GM12878 (cell line): ENCODE measurements at regions not wholly inside any gene's neighbourhood (a gene's known extent, or its start where the extent isn't known, plus 50 kb on each side); places are given as distances from the start of the nearest gene placed in this dataset.

ENCODE experiments used
- ATAC-seq: fragments of 200-7000 bp; cut with Tn5 transposase; 3 replicates; pipeline ENCODE4 v1.9.1; 2020; ENCODE audit warnings: mild to moderate bottlenecking, moderate library complexity
- BruUV-seq: library from RNA; stranded (reverse); fragments of 400-500 nt; replicated peaks from 2 replicates; lab custom pipeline; 2021; lab: Mats Ljungman, UMichigan
- CTCF ChIA-PET: fragments of 300-600 bp; sonication (Branson Sonifier 250); formaldehyde crosslinking; extraction: SDS; loops from one replicate; lab custom pipeline; 2021; ENCODE audit warnings: inconsistent platforms; lab: Yijun Ruan, JAX
- POLR2A ChIA-PET: fragments of 350-600 bp; formaldehyde crosslinking; extraction: SDS; loops from one replicate; lab custom pipeline; 2021; ENCODE audit warnings: inconsistent platforms; lab: Charles Lee
- RAD21 ChIA-PET: fragments of 300-600 bp; sonication (Branson Sonifier 250); formaldehyde crosslinking; loops from one replicate; lab custom pipeline; 2023; ENCODE audit warnings: antibody characterized with exemption; ENCODE audit not compliant: unreplicated experiment; lab: Charles Lee
- SMC1A ChIA-PET: fragments of 300-600 bp; sonication (Branson Sonifier 250); formaldehyde crosslinking; loops from one replicate; lab custom pipeline; 2023; ENCODE audit not compliant: unreplicated experiment, uncharacterized antibody; lab: Charles Lee
- DNase-seq: peaks from one replicate; pipeline ENCODE4 v3.0.0-alpha.2; 2011; ENCODE audit warnings: low read depth, low spot score
- FAIRE-seq: peaks from 3 replicates; lab custom pipeline; 2011; peaks lifted over from hg19 to GRCh38; lab: Jason Lieb, UNC
- H2AFZ ChIP-seq: 2 replicates; pipeline ENCODE4 v1.6.0; 2011; ENCODE audit warnings: low read depth, low read length, control low read depth; ENCODE audit not compliant: control insufficient read depth
- H3K27ac ChIP-seq: 2 replicates; pipeline ENCODE4 v1.5.1; 2011; ENCODE audit warnings: control low read depth; ENCODE audit not compliant: control insufficient read depth, insufficient read depth
- H3K27me3 ChIP-seq, 2 experiments: replicated peaks in 1 of 2; 2 replicates each; pipeline versions ENCODE4 v1.6.0 to v1.6.1; 2011; ENCODE audit warnings: low read length in 1 of 2; ENCODE audit not compliant: control insufficient read depth in 2 of 2, insufficient read depth in 2 of 2
- H3K36me3 ChIP-seq, 2 experiments: 2 replicates each; pipeline ENCODE4 v1.5.1; 2011; ENCODE audit warnings: low read length in 1 of 2; ENCODE audit not compliant: control insufficient read depth in 2 of 2, insufficient read depth in 2 of 2
- H3K4me1 ChIP-seq: 2 replicates; pipeline ENCODE4 v1.6.1; 2011; ENCODE audit warnings: mild to moderate bottlenecking, low read length, moderate library complexity, mixed read lengths; ENCODE audit not compliant: control insufficient read depth, insufficient read depth
- H3K4me2 ChIP-seq: 2 replicates; pipeline ENCODE4 v1.6.0; 2011; ENCODE audit warnings: control low read depth; ENCODE audit not compliant: control insufficient read depth, insufficient read depth
- H3K4me3 ChIP-seq: fragments of 200-600 bp; sonication (generic); 2 replicates; pipeline ENCODE4 v1.5.1; 2016
- H3K79me2 ChIP-seq: 2 replicates; pipeline ENCODE4 v1.6.0; 2011; ENCODE audit warnings: low read length; ENCODE audit not compliant: control insufficient read depth, insufficient read depth
- H3K9ac ChIP-seq: 2 replicates; pipeline ENCODE4 v1.8.0; 2011; ENCODE audit warnings: low read length, control low read depth, mixed read lengths; ENCODE audit not compliant: control insufficient read depth, insufficient read depth
- H3K9me3 ChIP-seq: replicated peaks from 3 replicates; pipeline ENCODE4 v1.5.1; 2011; ENCODE audit warnings: mild to moderate bottlenecking, low read length; ENCODE audit not compliant: control insufficient read depth, insufficient read depth
- H4K20me1 ChIP-seq: 2 replicates; pipeline ENCODE4 v1.6.0; 2011; ENCODE audit not compliant: control insufficient read depth, insufficient read depth
- GABPA ChIP-seq: IDR thresholded peaks from 2 replicates; pipeline ENCODE4 v1.6.1; 2014; ENCODE audit warnings: antibody characterized with exemption, low read depth, mild to moderate bottlenecking, inconsistent platforms
- POU2F2 ChIP-seq: IDR thresholded peaks from 3 replicates; pipeline ENCODE4 v1.6.1; 2011; ENCODE audit warnings: low read depth, mild to moderate bottlenecking, low read length, borderline replicate concordance
- WGBS: methylation state at CpG from one replicate; pipeline ENCODE4 v1.1.6; 2016; ENCODE audit warnings: low lambda C conversion rate; ENCODE audit not compliant: insufficient replicate concordance, insufficient coverage; ENCODE audit errors: missing lambda C conversion rate; 5-methylcytosine and 5-hydroxymethylcytosine counted together
- in situ Hi-C: fragments of 300-500 bp; cut with MboI; formaldehyde crosslinking; loops from 9 replicates; pipeline ENCODE4 v1.14.3; 2018; ENCODE audit warnings: mixed read lengths
- intact Hi-C: fragments of 100-400 bp; cut with micrococcal nuclease; formaldehyde crosslinking; loops from one replicate; pipeline ENCODE4 v1.14.2; 2022; ENCODE audit not compliant: unreplicated experiment
- TF ChIP-seq, protein P1 (sequence below): IDR thresholded peaks from 2 replicates; pipeline ENCODE4 v1.6.1; 2011; ENCODE audit warnings: borderline replicate concordance, low read depth, mild to moderate bottlenecking, moderate library complexity, low read length; ENCODE audit not compliant: insufficient read depth, poor library complexity, severe bottlenecking
- TF ChIP-seq, protein P2 (sequence below): fragments of 450-650 bp; IDR thresholded peaks from 2 replicates; pipeline ENCODE4 v1.6.1; 2017; ENCODE audit warnings: borderline replicate concordance

DNA sequence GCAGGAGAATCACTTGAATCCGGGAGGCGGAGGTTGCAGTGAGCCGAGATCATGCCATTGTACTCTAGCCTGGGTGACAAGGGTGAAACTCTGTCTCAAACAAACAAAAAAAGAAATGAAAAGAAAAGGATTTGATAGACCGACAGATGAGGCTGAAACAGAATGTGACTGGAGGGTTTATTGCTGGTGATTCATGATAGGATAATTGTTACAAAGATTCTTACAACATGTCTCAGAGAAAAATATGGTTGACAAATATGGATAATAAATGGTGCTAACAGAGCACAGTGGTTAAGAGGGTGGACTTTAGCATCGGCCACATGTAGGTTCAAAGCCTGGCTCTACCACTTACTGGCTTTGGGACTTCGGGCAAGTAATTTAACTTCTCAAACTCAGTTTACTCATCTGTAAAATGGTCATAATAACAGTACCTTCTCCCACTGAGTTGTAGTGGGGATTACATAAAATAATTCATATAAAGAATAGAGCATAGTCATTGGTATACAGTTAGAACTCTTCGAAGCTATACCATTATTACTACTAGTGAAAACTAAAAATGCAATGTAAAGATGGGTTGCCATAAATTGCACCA, 131.9 kb downstream of the MAP3K7 start:
- peaks cover under 1 to 10% of the 10 kb centered on the region in 2 experiments; a peak in 3 of 4 replicates for H3K27me3 ChIP-seq
- H3K9me3 ChIP-seq: no peaks in the 10 kb centered on the region; the same call in 2 of the 3 replicates
- H4K20me1 ChIP-seq: no peaks in the 10 kb centered on the region
- FAIRE-seq (no peak), ATAC-seq (no peak)
- ChIA-PET RAD21 (no interaction called here), SMC1A (interaction anchor here (0.9 to 1.2 kb wide), 3 partner anchors 15 to 499 kb away, joined by 3 to 4 read pairs (median 3); no protein-coding TSS in a partner anchor), POLR2A (interaction anchor here (0.6 kb wide), 1 partner anchor 13 kb away, joined by 3 read pairs; no protein-coding TSS in a partner anchor)
- no peaks in the 10 kb centered on the region for H3K36me3 ChIP-seq
- no peak overlapping the region for H3K4me3 ChIP-seq
- H3K79me2 ChIP-seq: no peaks in the 10 kb centered on the region
- no peak overlapping the region for H2AFZ ChIP-seq
- TF ChIP-seq, protein P1, sequence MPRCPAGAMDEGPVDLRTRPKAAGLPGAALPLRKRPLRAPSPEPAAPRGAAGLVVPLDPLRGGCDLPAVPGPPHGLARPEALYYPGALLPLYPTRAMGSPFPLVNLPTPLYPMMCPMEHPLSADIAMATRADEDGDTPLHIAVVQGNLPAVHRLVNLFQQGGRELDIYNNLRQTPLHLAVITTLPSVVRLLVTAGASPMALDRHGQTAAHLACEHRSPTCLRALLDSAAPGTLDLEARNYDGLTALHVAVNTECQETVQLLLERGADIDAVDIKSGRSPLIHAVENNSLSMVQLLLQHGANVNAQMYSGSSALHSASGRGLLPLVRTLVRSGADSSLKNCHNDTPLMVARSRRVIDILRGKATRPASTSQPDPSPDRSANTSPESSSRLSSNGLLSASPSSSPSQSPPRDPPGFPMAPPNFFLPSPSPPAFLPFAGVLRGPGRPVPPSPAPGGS: no peak
- TF ChIP-seq GABPA: no peak
- TF ChIP-seq, all 136 proteins: peak for 0
- Histone ChIP-seq H3K4me2 (no peak overlapping the region), H3K27ac (no peak overlapping the region), H3K9ac (no peak overlapping the region), H3K4me1 (no peaks in the 10 kb centered on the region)
- DNase-seq: no peak
- 67% methylated on average over 7 of the region's 7 CpGs for WGBS
- BruUV-seq: no TSS peak
- in situ Hi-C loops (no loop called here), intact Hi-C loops (no loop called here)
- CTCF ChIA-PET: interaction anchor here (0.6 kb wide), 2 partner anchors 20 to 21 kb away, joined by 3 read pairs; no protein-coding TSS in a partner anchor

DNA sequence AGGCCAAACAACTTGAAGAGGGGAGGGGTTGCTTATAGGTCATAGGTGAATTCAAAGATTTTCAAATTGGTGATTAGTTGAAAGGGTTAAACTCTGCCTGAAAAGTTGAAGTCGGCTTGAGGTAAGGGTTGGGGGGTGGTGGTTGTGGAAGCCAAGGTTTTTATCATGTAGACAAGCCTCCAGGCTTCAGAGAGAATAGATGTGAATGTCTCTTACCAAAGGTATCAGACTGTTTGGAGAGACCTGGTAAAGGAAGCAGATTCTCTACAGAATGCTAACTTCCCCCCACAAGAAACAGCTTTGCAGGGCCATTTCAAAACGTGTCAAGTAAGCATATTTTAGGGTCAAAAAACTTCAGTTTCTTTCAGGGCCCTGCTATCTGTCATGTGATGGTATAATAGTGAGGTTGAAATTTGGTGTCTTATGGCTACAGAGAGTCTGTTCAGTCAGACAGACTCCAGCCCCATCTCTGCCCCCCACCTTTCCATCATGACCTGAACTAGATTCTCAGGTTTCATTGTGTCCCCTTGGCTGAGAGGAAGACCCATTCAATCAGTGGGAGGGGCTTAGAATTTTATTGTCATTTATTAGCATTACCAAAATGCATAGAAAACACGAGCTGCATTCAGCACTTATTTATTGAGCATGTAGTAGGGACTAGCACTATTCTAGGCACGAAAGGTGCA, 136.5 kb downstream of the MAP3K7 start:
- WGBS: 3% methylated on average over 4 of the region's 4 CpGs
- in situ Hi-C loops: no loop called here
- H3K36me3 ChIP-seq: no peaks in the 10 kb centered on the region
- 0 out of 4 replicates have a peak, but pooled peaks cover 0 to 3% of the 10 kb centered on the region in 2 experiments for H3K27me3 ChIP-seq
- TF ChIP-seq, protein P2, sequence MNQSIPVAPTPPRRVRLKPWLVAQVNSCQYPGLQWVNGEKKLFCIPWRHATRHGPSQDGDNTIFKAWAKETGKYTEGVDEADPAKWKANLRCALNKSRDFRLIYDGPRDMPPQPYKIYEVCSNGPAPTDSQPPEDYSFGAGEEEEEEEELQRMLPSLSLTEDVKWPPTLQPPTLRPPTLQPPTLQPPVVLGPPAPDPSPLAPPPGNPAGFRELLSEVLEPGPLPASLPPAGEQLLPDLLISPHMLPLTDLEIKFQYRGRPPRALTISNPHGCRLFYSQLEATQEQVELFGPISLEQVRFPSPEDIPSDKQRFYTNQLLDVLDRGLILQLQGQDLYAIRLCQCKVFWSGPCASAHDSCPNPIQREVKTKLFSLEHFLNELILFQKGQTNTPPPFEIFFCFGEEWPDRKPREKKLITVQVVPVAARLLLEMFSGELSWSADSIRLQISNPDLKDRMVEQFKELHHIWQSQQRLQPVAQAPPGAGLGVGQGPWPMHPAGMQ: no peak
- no peak for TF ChIP-seq POU2F2
- TF ChIP-seq, all 136 proteins: peak for 0
- CTCF ChIA-PET: no interaction called here
- Histone ChIP-seq H3K9me3 (no peaks in the 10 kb centered on the region), H3K27ac (no peak overlapping the region), H3K4me2 (no peak overlapping the region), H4K20me1 (no peaks in the 10 kb centered on the region), H3K79me2 (no peaks in the 10 kb centered on the region), H3K9ac (no peak overlapping the region), H2AFZ (no peak overlapping the region), H3K4me1 (no peaks in the 10 kb centered on the region), H3K4me3 (no peak overlapping the region)
- intact Hi-C loops: no loop called here
- BruUV-seq: no TSS peak
- SMC1A ChIA-PET: interaction anchor here (0.7 kb wide), 1 partner anchor 24 kb away, joined by 3 read pairs; no protein-coding TSS in a partner anchor
- POLR2A ChIA-PET: no interaction called here
- no peak for ATAC-seq
- RAD21 ChIA-PET: interaction anchor here (1.1 kb wide), 1 partner anchor 61 kb away, joined by 4 read pairs; no protein-coding TSS in a partner anchor
- DNase-seq: no peak
- FAIRE-seq: no peak
